KBM-7 (cell line): ENCODE measurements at regions not wholly inside any gene's neighbourhood (a gene's known extent, or its start where the extent isn't known, plus 50 kb on each side); places are given as distances from the start of the nearest gene placed in this dataset.

Source experiments
- DNase-seq: peaks from one replicate; pipeline ENCODE4 v3.0.0-alpha.2; 2015
- in situ Hi-C: fragments of 300-500 bp; cut with MboI; formaldehyde crosslinking; loops from 2 replicates; pipeline ENCODE4 v1.14.3; 2020; ENCODE audit warnings: low sequenced_read_pairs, low pct_unique_long_range_greater_than_20kb, mixed read lengths

GRCh38 chr1:37393173-37394120 is 80.9 kb upstream of the ZC3H12A start:
- in situ Hi-C loops: no loop called here
- no peak for DNase-seq

DNA sequence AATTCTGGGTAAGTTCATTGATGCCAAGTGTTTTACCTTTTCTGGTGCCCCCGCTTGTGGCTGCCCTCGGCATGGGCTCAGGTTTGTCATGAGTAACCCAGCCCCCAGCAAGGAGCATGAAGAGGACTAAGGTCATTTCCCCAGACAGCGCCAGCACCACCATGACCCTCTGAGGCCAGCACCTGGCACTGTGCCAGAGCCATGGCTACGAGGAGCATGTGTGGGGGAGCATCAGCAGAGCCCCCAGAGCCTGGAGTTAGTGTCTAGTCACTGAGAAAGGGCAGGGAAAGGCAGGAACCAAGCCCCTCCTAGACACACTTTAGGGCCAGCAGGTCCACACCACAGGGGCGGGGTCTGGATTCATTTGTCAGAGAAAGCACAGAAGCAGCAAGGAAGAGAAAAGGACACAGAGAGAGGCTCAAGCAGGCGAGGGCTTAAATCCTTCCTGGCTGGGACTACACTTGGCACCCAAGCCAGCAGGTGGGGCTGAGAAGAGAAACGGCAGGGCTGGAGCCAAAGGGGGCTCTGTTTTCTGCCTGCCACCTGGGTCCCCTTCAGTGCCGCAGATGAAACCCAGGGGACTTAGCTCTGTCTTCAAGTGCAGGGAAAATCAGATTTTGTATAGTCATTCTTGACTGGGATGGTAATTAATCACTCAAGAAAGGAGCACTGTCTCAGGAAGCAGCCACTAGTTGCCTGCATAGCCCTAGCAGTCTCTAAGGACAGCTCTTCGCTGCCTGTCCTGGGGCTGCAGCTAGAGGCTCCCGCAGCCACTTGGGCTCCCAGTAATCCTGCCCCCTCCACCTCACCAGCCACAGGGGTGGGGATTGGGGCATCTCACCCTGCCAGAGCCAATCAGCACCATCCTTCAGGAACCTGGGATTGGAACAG is 79.6 kb upstream of the ZC3H12A start:
- DNase-seq: no peak

DNA sequence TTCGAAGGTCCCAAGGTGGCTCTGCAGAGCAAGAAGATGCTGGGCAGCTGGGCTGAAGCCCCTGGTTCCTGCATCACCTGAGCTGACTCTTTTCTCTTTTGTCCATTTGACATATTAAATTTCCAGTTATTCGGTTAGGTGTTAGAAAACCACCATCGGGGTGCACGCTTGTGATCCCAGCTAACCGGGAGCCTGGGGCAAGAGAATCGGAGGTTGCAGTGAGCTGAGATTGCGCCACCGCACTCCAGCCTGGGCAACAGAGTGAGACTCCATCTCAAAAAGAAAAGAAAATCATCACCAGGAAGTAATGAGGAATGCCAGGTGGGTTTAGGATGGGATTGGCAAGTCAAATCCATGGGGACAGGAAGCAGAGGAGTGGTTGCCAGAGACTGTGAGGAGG is 76.3 kb upstream of the ZC3H12A start:
- no peak for DNase-seq
- in situ Hi-C loops: no loop called here

More for the DNA sequence above, 79.6 kb upstream of the ZC3H12A start:
- in situ Hi-C loops: no loop called here

DNA sequence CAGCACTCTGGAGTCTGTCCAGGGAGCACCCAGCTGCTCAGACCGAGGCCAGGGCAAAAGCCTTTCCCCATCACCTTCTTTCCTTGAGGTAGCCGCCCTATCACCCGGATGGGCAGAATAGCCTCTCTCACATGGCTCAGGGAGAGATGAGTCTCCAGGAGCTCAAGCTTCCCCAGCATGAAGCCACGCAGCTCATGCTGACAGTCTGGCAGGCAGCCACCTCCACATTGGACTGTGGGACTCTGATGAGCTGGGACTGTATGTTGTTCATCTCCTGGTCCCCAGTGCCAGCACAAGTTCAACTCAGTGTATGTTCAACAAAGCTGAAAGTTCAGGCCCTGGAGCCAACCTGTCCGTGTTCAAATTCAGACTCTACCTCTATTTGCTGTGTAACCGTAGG is 75.2 kb upstream of the ZC3H12A start:
- in situ Hi-C loops: no loop called here
- no peak for DNase-seq

- no peak for DNase-seq
- in situ Hi-C loops: no loop called here
Observed at GRCh38 chr1:37399830-37400464, 74.4 kb upstream of the ZC3H12A start.

- DNase-seq: no peak
- in situ Hi-C loops: no loop called here
Observed at GRCh38 chr1:37400466-37401225, 73.7 kb upstream of the ZC3H12A start.

DNA sequence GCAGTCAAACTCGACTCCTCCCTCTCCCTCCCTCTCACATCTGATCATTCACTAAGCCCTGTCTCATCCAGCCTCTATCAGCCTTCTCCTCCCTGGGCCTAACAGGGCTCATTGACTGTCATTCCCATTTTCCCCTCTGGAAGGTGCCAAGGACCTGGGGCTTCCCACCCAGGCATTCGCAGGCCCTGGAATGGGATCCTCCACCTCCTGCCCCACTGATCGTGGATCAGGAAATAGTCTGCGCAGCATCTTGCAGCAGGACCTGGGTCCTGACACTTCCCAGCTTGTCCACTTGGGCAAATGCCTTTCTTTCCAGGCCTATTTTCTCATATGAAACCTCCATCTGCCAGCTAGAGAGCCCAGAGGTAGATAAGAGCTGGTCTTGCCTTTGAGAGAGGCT is 71.2 kb upstream of the ZC3H12A start:
- in situ Hi-C loops: no loop called here

GRCh38 chr1:37404711-37405110 is 69.7 kb upstream of the ZC3H12A start:
- no peak for DNase-seq
- in situ Hi-C loops: no loop called here

More for the DNA sequence above, 71.2 kb upstream of the ZC3H12A start:
- no peak for DNase-seq

DNA sequence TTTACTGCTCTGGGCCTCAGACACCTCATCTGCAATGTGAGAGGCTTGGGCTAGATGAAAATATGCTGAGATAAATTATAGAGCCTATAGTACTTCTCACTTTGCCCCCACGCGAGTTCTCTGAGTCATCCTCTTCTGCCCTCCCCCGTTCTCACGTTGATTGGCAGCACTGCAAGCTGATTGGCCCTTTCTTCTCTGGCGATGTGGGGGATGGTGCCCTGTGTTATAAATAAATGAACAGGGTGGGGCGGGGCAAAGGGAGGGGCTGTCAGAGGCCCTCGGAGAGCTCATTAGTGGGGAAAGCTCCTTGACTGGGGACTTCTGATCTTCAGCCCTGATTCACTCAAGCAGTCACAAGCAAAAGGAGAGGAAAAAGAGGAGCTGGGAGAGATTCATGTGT is 64.3 kb upstream of the ZC3H12A start:
- in situ Hi-C loops: no loop called here
- DNase-seq: no peak

DNA sequence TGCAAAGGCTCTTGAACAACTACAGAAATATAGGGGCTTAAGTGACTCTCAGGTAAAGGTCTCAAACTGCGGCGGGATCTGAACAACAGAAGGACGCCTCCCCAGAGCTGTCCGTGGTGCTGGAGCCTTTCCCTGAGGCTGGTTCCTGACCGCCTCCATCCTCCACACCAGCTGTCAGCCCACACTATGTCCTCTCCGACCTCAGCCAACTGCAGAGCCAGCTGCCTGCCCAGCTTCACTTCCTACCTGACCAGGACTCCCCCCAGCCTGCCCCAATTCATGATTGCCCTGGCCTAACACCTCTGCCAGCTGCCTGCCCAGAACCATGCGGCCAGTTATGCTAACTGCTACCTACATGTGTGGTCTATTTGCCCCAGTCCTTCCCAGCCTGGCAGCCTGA is 63.6 kb upstream of the ZC3H12A start:
- in situ Hi-C loops: no loop called here

DNA sequence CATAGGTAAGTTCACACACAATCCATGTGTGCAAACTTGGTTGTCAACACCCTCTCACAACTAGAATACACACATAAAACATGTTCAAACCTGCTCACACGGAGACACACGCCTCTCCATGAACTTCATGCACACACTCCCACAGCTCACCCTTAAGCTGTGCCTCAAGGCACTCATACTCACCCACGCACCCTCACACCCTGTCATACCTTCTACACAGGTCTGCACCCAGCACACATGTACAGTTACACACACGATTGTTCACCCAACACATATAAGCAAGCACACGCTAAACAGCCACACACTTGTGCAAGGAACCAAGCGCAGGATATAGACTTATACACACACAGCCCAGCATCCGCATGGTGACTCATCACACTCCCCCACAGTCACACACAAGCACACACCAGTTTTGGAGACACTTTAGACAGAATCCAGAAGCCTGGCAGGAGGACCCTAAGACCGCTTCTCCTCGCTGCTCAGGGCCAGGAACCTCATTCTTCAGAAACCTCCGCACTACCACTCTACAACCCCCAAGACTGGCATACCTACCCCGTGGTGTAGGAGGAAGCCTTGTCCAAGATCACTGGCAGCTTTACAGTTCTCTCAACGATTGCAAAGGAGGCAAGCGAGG is 58.7 kb upstream of the ZC3H12A start:
- no peak for DNase-seq
- in situ Hi-C loops: no loop called here

More for the DNA sequence above, 63.6 kb upstream of the ZC3H12A start:
- DNase-seq: peak; percentile 25

- in situ Hi-C loops: no loop called here
- no peak for DNase-seq
Observed at GRCh38 chr1:37420456-37420855, 53.9 kb upstream of the ZC3H12A start.

- DNase-seq: no peak
- in situ Hi-C loops: no loop called here
Observed at GRCh38 chr1:37423810-37424209, 50.6 kb upstream of the ZC3H12A start.

- no peak for DNase-seq
- in situ Hi-C loops: no loop called here
Observed at GRCh38 chr1:37424523-37424922, 49.9 kb upstream of the ZC3H12A start.
